ENCODE measurements at regions not wholly inside any gene's neighbourhood (a gene's known extent, or its start where the extent isn't known, plus 50 kb on each side); places are given as distances from the start of the nearest gene placed in this dataset.

DNA sequence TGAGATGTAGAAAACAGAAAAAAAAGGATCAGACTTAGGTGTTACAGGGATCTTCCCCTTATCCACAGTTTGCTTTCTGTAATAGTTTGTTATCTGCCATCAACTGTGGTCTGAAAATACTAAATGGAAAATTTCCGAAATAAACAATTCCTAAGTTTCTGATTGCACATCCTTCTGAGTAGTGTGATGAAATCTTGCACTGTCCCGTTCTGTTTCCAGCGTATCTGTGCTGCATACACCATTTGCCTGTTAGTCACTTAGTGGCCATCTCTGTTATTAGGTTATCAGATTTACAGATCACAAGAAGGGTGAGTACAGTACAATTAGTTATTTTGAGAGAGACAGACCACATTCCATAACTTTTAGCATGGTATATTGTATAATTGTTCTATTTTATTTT, 185.6 kb upstream of the CPHXL start:
- no peaks in the 10 kb centered on the region for H3K4me1 ChIP-seq (ENCODE audit: control insufficient read depth, insufficient read depth, low read length)
- no peak overlapping the region for H3K9ac ChIP-seq (ENCODE audit: extremely low read depth, low read length, poor library complexity, severe bottlenecking)
- no peaks in the 10 kb centered on the region for H3K27me3 ChIP-seq (ENCODE audit: control insufficient read depth, insufficient read depth, low read length, poor library complexity, severe bottlenecking)
- Mint-ChIP-seq H3K36me3 (ENCODE audit: low read depth) (no peaks in the 10 kb centered on the region), H3K4me3 (no peak overlapping the region), H3K9me3 (no peaks in the 10 kb centered on the region), H3K27ac (no peak overlapping the region), H3K27me3 (ENCODE audit: insufficient read depth) (peaks cover 25% of the 10 kb centered on the region), H3K4me1 (peaks cover 15% of the 10 kb centered on the region)
- no peak overlapping the region for H3K4me3 ChIP-seq (ENCODE audit: low read length)
- TF ChIP-seq, protein P1, sequence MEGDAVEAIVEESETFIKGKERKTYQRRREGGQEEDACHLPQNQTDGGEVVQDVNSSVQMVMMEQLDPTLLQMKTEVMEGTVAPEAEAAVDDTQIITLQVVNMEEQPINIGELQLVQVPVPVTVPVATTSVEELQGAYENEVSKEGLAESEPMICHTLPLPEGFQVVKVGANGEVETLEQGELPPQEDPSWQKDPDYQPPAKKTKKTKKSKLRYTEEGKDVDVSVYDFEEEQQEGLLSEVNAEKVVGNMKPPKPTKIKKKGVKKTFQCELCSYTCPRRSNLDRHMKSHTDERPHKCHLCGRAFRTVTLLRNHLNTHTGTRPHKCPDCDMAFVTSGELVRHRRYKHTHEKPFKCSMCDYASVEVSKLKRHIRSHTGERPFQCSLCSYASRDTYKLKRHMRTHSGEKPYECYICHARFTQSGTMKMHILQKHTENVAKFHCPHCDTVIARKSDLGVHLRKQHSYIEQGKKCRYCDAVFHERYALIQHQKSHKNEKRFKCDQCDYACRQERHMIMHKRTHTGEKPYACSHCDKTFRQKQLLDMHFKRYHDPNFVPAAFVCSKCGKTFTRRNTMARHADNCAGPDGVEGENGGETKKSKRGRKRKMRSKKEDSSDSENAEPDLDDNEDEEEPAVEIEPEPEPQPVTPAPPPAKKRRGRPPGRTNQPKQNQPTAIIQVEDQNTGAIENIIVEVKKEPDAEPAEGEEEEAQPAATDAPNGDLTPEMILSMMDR (conservative IDR thresholded peaks at IDR 0.05): no peak
- 96 to 100% methylated on average over 2 to 3 of the region's 3 CpGs for WGBS, 2 experiments (ENCODE audit: insufficient coverage in 1 of 2, insufficient read length in 1 of 2)
- H3K27ac ChIP-seq (ENCODE audit: low read depth, low read length): no peak overlapping the region
- DNase-seq: no peak
- no peaks in the 10 kb centered on the region for H3K9me3 ChIP-seq (ENCODE audit: control insufficient read depth, low read length)
- no peaks in the 10 kb centered on the region for H3K36me3 ChIP-seq (ENCODE audit: control insufficient read depth, insufficient read depth, low read length)

DNA sequence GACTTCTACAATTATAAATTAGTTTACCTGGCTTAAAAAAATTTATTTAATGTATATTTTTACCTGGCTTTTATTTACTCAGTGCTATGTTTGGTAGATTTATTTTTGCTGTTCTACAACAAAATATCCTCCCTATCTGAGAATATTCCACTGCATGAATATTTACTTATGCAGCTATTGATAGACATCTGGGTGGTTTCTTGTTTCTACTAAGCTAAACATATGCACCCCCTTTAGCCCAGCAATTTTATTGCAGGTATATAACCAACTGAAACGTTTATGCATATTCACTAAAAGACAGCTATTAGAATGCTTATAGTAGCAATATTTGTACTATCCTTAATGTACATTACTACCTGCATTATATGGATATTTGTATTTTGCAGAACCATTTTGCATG, 187.7 kb upstream of the CPHXL start:
- Histone ChIP-seq H3K9me3 (ENCODE audit: control insufficient read depth, low read length) (no peaks in the 10 kb centered on the region), H3K4me3 (ENCODE audit: low read length) (no peak overlapping the region), H3K9ac (ENCODE audit: extremely low read depth, low read length, poor library complexity, severe bottlenecking) (no peak overlapping the region), H3K27me3 (ENCODE audit: control insufficient read depth, insufficient read depth, low read length, poor library complexity, severe bottlenecking) (no peaks in the 10 kb centered on the region), H3K4me1 (ENCODE audit: control insufficient read depth, insufficient read depth, low read length) (no peaks in the 10 kb centered on the region), H3K36me3 (ENCODE audit: control insufficient read depth, insufficient read depth, low read length) (no peaks in the 10 kb centered on the region), H3K27ac (ENCODE audit: low read depth, low read length) (no peak overlapping the region)
- no peak for DNase-seq
- no peak overlapping the region for H3K4me3 Mint-ChIP-seq
- H3K36me3 Mint-ChIP-seq (ENCODE audit: low read depth): no peaks in the 10 kb centered on the region
- no peak overlapping the region for H3K27ac Mint-ChIP-seq
- H3K9me3 Mint-ChIP-seq: no peaks in the 10 kb centered on the region
- TF ChIP-seq, protein P1 (conservative IDR thresholded peaks at IDR 0.05): no peak
- 67% methylated on average over 1 of the region's 1 CpG; no CpG with 5 or more reads in 1 of the 2 experiments for WGBS, 2 experiments (ENCODE audit: insufficient coverage in 1 of 2, insufficient read length in 1 of 2)
- H3K4me1 Mint-ChIP-seq: peaks cover 16% of the 10 kb centered on the region
- H3K27me3 Mint-ChIP-seq (ENCODE audit: insufficient read depth): peaks cover 38% of the 10 kb centered on the region

DNA sequence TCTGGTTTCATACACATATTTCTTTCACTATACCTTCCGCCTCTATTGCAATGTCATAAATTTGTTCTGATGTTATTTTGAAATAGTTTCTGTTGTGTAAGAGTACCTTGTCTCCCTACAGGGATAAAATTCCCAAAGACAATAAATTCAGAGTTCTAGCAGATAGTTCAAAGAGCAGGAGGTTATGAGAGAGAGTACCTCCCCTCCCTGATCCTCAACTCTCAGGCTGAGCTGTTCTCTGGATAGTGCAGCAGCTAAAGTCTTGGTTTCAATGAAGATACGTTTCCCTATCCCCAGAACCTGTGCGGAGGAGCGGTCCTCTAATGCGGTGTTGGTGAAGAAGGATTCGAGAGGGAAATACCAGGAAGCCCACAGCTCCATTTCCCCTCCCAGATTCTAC, 190.2 kb upstream of the CPHXL start:
- Histone ChIP-seq H3K36me3 (ENCODE audit: control insufficient read depth, insufficient read depth, low read length) (no peaks in the 10 kb centered on the region), H3K9me3 (ENCODE audit: control insufficient read depth, low read length) (no peaks in the 10 kb centered on the region), H3K27me3 (ENCODE audit: control insufficient read depth, insufficient read depth, low read length, poor library complexity, severe bottlenecking) (no peaks in the 10 kb centered on the region), H3K9ac (ENCODE audit: extremely low read depth, low read length, poor library complexity, severe bottlenecking) (no peak overlapping the region), H3K4me3 (ENCODE audit: low read length) (no peak overlapping the region), H3K4me1 (ENCODE audit: control insufficient read depth, insufficient read depth, low read length) (peaks cover 8% of the 10 kb centered on the region), H3K27ac (ENCODE audit: low read depth, low read length) (no peak overlapping the region)
- Mint-ChIP-seq H3K4me3 (no peak overlapping the region), H3K27ac (no peak overlapping the region), H3K9me3 (no peaks in the 10 kb centered on the region), H3K27me3 (ENCODE audit: insufficient read depth) (peaks cover 49% of the 10 kb centered on the region), H3K4me1 (peaks cover 22% of the 10 kb centered on the region), H3K36me3 (ENCODE audit: low read depth) (no peaks in the 10 kb centered on the region)
- TF ChIP-seq, protein P1 (conservative IDR thresholded peaks at IDR 0.05): no peak
- WGBS, 2 experiments (ENCODE audit: insufficient coverage in 1 of 2, insufficient read length in 1 of 2): 93% methylated on average over 5 of the region's 6 CpGs; no CpG with 5 or more reads in 1 of the 2 experiments
- DNase-seq: no peak
